GM12878 (cell line): ENCODE measurements at regions not wholly inside any gene's neighbourhood (a gene's known extent, or its start where the extent isn't known, plus 50 kb on each side); places are given as distances from the start of the nearest gene placed in this dataset.

ENCODE experiments used
- GABPA ChIP-seq: IDR thresholded peaks from 2 replicates; pipeline ENCODE4 v1.6.1; 2014; ENCODE audit warnings: antibody characterized with exemption, low read depth, mild to moderate bottlenecking, inconsistent platforms
- PAX5 ChIP-seq: IDR thresholded peaks from 2 replicates; pipeline ENCODE4 v1.6.1; 2011; ENCODE audit warnings: low read depth, low read length, borderline replicate concordance
- RB1 ChIP-seq: fragments of 450-650 bp; formaldehyde crosslinking; IDR thresholded peaks from 2 replicates; pipeline ENCODE4 v1.6.1; 2017; ENCODE audit warnings: mild to moderate bottlenecking, borderline replicate concordance
- SUPT20H ChIP-seq: IDR thresholded peaks from 2 replicates; pipeline ENCODE4 v1.6.1; 2011; ENCODE audit warnings: low read depth, mild to moderate bottlenecking, low read length, moderate library complexity, borderline replicate concordance; ENCODE audit not compliant: control insufficient read depth
- TARDBP ChIP-seq: IDR thresholded peaks from 2 replicates; pipeline ENCODE4 v1.6.1; 2016; ENCODE audit warnings: borderline replicate concordance
- YBX1 ChIP-seq: fragments of 450-650 bp; IDR thresholded peaks from 2 replicates; pipeline ENCODE4 v1.6.1; 2016; ENCODE audit warnings: antibody characterized with exemption
- TF ChIP-seq, protein P1 (sequence below): fragments of 450-650 bp; IDR thresholded peaks from 2 replicates; pipeline ENCODE4 v1.6.1; 2016; ENCODE audit warnings: mild to moderate bottlenecking
- TF ChIP-seq, protein P2 (sequence below): fragments of 450-650 bp; IDR thresholded peaks from 2 replicates; pipeline ENCODE4 v1.6.1; 2018; ENCODE audit warnings: borderline replicate concordance, mild to moderate bottlenecking; ENCODE audit not compliant: partially characterized antibody
- TF ChIP-seq, protein P3 (sequence below): fragments of 450-650 bp; IDR thresholded peaks from 2 replicates; pipeline ENCODE4 v1.6.1; 2017; ENCODE audit warnings: mild to moderate bottlenecking, moderate library complexity

DNA sequence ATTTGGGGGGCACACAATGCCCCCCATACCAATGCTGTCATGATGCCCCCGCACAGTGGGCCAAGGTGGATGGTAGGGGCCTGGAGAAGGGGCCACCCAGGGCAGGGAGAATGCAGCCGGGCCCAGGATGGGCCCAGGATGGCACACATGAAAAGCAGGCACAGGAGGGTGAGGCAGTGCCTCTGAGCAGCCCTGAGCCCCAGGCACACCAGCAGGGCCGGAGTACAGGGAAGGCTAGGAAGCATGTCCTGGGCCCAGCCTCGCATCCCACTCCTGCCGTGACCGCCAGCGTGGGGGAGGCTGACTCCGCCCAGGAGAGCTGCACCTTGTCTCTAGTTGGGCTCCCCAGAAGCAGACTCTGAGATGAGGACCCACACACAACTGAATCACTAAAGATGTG lies 59.3 kb upstream of the TMEM72 start (continued):
- TF ChIP-seq, protein P1, sequence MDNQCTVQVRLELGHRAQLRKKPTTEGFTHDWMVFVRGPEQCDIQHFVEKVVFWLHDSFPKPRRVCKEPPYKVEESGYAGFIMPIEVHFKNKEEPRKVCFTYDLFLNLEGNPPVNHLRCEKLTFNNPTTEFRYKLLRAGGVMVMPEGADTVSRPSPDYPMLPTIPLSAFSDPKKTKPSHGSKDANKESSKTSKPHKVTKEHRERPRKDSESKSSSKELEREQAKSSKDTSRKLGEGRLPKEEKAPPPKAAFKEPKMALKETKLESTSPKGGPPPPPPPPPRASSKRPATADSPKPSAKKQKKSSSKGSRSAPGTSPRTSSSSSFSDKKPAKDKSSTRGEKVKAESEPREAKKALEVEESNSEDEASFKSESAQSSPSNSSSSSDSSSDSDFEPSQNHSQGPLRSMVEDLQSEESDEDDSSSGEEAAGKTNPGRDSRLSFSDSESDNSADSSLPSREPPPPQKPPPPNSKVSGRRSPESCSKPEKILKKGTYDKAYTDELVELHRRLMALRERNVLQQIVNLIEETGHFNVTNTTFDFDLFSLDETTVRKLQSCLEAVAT, result no peak
- TF ChIP-seq TARDBP (no peak), PAX5 (no peak), GABPA (no peak), RB1 (no peak), YBX1 (no peak), SUPT20H (no peak)
- TF ChIP-seq, protein P2, sequence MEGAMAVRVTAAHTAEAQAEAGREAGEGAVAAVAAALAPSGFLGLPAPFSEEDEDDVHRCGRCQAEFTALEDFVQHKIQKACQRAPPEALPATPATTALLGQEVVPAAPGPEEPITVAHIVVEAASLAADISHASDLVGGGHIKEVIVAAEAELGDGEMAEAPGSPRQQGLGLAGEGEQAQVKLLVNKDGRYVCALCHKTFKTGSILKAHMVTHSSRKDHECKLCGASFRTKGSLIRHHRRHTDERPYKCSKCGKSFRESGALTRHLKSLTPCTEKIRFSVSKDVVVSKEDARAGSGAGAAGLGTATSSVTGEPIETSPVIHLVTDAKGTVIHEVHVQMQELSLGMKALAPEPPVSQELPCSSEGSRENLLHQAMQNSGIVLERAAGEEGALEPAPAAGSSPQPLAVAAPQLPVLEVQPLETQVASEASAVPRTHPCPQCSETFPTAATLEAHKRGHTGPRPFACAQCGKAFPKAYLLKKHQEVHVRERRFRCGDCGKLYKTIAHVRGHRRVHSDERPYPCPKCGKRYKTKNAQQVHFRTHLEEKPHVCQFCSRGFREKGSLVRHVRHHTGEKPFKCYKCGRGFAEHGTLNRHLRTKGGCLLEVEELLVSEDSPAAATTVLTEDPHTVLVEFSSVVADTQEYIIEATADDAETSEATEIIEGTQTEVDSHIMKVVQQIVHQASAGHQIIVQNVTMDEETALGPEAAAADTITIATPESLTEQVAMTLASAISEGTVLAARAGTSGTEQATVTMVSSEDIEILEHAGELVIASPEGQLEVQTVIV, result no peak
- TF ChIP-seq, protein P3, sequence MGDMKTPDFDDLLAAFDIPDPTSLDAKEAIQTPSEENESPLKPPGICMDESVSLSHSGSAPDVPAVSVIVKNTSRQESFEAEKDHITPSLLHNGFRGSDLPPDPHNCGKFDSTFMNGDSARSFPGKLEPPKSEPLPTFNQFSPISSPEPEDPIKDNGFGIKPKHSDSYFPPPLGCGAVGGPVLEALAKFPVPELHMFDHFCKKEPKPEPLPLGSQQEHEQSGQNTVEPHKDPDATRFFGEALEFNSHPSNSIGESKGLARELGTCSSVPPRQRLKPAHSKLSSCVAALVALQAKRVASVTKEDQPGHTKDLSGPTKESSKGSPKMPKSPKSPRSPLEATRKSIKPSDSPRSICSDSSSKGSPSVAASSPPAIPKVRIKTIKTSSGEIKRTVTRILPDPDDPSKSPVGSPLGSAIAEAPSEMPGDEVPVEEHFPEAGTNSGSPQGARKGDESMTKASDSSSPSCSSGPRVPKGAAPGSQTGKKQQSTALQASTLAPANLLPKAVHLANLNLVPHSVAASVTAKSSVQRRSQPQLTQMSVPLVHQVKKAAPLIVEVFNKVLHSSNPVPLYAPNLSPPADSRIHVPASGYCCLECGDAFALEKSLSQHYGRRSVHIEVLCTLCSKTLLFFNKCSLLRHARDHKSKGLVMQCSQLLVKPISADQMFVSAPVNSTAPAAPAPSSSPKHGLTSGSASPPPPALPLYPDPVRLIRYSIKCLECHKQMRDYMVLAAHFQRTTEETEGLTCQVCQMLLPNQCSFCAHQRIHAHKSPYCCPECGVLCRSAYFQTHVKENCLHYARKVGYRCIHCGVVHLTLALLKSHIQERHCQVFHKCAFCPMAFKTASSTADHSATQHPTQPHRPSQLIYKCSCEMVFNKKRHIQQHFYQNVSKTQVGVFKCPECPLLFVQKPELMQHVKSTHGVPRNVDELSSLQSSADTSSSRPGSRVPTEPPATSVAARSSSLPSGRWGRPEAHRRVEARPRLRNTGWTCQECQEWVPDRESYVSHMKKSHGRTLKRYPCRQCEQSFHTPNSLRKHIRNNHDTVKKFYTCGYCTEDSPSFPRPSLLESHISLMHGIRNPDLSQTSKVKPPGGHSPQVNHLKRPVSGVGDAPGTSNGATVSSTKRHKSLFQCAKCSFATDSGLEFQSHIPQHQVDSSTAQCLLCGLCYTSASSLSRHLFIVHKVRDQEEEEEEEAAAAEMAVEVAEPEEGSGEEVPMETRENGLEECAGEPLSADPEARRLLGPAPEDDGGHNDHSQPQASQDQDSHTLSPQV, result no peak
